ENCODE measurements at regions not wholly inside any gene's neighbourhood (a gene's known extent, or its start where the extent isn't known, plus 50 kb on each side); places are given as distances from the start of the nearest gene placed in this dataset.

DNA sequence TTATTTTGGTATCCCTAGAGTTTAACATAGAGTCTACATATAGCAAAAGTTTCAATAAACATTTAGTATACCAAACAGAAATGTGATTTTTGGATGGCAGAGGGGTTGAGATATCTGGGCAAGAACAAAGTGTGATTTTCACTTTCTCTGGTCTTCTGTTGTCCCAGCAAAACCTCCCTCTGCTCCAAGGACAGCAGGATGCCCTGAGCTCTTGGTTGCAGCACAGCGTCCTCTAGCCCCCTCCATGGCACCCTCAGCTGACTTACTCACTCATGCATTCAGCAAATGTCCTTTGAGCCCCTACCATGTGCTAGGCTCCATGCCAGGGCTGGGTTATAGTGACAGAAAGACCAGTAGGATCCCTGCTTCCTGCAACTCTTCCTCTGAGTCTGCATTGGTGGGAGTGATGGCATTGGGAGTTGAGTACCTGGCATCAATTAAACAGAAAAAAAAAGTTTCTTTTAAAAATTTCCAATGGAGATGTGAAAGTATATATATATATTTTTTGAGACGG, 104.8 kb upstream of the UBL3 start:
- no peak for DNase-seq (ENCODE audit: low spot score)

DNA sequence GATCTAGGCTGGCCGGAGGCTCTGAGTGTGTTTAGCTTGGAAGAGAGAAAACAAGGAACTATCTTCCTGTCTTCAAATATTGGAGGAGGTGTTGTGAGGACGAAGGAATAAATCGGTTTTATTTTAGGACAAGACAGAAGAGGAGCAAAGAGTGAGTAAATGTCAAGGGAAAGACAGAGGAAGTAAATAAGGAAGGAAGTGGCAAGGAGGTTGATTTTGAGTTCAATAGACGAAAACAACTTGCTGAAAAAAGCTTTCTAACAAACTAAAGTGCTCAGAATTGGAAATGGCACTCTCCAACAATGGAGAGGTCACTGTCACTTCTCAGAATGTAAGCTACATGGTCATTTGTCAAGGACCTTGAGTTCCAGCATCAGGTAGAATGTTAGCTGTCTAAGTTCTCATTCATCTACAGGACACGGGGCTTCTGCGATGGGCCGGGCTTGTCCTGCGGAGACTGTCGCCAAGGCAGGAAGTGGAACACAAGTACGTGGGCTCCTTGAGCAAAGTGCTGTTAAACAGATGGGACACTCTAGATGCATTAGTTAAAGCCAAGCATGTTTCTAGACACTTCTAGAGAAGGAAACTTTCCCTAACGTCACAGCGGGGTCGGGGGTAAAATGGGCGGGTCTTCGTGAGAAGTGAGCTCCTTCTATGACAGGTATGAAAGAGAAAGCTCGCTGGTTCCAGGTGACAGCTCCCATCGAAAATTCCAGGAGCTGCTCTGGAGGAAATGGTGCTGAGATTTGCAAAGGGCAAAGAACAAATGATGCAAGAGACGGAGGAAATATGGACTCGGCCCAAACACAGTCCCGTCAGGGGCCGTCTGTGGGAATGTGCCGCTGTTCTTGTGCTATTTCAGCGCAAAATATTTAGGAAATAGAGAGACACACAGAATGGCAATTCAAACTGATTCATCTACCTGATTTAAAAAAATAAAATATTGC, 103.9 kb upstream of the UBL3 start:
- DNase-seq (ENCODE audit: low spot score): no peak

DNA sequence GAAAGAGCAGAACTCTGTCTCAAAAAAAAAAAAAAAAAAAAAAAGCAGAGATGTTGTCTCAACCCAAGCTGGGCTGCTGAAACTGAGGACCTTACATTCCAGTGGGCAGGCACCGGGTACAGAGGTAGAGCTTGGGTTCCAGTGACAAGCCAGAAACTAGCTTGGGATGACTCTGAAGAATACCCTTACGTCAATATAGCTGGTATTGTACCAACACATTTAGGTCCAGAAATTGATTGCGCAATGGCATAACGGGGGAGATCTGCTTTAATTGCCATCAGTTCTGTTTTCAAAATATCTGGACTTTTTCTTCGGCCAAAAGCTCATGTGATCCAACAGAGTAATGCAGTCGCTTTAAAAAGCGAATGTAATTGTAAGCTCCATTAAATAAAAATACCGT, 103.1 kb upstream of the UBL3 start:
- DNase-seq (ENCODE audit: low spot score): no peak

DNA sequence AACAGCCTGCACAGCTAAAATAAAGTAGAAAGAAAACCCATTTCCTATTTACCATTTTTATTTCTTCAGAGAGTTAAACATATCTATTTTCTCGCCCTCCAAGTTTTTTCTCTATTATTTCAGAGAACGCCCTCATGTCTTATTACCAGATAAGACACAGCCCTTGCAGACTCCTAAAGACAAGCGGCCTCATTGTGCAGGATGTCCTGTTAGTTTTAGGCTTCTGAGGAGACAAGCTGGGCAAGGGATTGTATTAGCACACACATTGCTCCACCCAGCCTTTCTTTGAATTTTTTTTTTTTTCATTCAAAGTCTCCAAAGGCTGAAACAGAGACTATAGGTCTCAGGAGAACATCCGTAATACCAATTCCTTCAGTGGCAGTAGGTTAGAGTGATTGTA, 101.8 kb upstream of the UBL3 start:
- DNase-seq (ENCODE audit: low spot score): no peak

DNA sequence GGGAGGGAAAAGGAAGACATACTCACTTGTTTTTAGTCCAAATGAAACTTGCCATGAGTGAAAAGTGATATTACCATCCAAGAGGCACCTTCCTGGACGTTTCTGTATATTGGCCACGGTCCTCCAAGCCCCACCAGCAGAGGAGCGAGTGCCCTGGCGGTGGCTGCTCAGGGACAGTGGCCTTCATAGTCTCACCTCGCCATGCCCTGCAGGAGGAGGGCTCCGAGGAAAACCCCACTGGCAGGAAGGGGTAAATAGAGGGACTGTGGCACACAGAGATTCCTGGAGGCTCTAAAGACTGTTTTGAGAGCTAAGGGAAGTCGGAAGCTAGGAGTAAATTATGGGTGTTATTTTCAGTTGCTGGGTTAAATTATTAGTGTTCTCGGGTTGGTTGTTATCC, 98.4 kb upstream of the UBL3 start:
- DNase-seq (ENCODE audit: low spot score): no peak

DNA sequence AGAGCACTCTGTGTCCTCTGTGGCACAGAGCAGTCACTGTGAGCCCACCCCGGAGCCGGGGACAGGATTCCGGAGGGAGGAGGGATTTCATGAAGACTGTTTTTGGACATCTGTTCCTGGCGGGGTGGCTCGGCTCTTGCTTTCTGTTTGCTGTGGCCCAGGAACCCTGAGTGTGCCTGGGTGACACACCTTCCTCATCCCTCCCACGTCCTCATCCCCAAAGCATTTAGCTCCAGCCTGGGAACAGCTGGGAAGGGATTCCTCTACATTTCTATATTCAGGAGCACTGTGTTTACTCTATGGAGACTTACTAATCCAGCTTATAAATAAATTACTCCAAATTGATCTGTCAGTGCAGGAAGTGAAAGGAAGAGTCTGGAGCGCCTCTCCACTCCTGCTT, 97.8 kb upstream of the UBL3 start:
- no peak for DNase-seq (ENCODE audit: low spot score)

DNA sequence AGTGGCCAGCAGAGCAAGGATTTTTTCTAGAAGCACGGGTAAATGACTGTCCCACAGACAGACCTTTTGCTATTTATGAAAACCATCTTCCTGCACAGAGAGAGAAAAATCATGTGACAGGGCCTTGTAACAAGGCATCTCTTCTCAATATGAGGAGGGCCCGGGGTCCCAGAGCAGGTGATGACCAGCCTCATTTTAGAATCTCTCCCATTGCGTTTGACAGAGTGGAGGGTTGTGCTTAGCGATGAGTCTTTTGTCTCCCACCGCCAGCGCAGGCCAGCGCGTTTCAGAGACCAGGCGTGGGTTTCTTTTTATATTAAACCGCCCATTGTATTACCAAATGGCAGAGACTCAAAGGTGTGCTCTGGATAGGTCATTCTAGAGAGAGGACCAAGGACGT, 97.4 kb upstream of the UBL3 start:
- no peak for DNase-seq (ENCODE audit: low spot score)

DNA sequence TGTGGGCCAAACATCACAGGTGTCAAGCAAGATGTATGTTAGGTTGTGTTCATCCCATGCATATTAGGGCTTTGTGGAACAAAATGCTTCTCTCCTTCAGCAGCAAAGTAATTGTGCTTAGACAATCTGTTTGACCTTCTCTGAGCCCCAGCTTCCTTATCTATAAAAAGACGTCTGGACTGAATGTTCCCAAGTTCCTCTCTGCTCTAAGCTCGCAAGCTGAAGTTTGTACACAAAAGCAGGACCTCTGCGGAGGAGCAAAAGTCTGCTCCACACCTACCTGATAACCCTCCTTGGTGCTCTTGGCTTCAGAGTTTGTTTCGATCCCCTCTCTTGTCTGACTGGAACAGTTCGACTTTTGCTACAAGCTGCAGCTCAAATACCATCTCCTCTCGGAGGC, 95.7 kb upstream of the UBL3 start:
- DNase-seq (ENCODE audit: low spot score): no peak

DNA sequence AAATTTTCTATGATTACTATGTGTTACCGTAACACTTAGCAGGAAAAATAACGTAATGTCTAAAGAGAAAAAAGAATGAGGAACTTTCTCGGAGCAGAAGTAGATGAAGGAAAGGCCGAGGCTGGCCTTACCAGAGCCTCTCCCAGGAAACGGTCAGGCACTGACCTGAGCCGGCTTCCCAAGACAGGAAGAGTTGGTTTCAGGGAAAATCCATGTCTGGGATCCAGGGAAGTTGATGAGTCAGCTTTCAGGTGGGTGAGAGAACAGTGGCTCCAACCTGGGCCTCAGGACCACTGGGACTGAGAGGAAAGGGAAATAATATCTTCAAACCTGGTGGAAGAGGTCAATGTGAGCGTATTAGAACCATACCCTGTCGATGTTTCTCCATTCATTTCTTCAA, 93.3 kb upstream of the UBL3 start:
- no peak for DNase-seq (ENCODE audit: low spot score)

DNA sequence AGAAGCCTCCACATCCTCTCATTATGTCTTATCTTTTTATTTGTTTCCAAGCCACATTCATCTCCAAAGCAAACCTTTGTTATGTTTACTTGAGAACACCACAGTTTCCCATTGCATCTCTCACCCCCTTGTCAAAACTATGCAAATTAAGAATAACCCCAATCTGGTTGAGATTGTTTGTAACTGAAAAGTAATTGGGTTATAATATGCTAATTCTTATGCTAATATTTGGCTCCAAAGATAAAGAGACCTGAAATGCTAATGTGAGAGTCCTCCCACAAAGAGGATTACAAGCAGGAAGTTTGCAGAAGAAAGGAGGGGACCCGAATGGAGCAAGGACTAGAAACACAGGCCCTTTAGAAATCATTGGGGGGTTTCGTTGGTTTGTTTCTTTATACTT, 92.9 kb upstream of the UBL3 start:
- no peak for DNase-seq (ENCODE audit: low spot score)

DNA sequence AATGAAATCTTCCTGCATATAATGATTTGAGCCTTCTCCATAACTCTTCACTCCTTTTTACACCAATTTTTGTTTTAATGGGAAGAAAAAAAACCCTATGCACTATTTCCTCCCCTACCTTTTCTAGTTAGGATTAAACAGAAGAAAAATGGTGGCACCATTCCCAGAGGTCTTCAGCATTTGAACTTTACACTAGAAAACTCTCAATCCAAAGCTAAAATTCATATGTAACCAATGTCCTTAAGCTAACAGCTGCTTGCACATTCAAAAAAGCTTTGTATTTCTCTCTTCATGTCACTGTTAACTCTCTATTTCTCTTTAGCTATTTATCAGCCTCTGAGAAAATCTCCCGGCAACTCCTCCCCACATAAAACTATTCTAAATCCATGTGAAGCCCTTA, 90.3 kb upstream of the UBL3 start:
- no peak for DNase-seq (ENCODE audit: low spot score)

DNA sequence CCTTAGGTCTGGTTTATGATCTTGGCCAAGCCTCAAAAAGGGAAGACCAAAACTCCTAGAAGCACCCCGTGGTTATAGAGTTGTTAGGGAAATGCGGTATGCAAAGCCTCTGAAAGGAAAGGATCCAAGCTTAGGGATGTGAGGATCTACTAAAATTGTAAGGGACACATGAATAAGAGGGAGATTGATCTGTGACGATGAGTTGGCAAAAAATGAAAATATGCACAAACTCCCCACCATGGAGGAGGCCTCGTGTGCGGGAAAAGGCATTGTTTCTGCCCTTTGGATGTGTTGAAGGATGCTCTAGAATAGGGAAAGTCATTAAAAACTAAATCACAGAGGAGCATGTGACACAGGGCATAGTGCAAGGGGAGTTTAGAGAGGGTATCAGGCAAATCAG, 88.7 kb upstream of the UBL3 start:
- DNase-seq (ENCODE audit: low spot score): no peak

DNA sequence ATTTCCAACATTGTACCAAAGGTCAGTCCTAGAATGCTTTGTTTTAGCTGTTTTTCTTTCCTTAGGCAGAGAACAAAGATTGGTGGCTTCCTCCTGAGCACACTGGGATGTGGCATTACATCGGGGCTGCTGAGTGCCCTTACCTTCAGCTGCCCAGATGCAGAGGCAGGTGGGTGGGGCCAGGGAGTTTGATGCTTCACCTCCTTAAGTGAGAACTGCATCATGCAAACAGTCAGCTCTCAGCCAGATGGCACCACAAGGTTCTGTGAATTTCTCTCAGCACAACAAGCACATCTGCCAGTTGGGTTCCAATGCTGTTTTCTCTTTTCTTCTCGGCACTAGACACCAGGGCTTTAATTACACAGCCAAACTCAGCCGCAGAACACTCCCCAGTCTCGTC, 87.4 kb upstream of the UBL3 start:
- no peak for DNase-seq (ENCODE audit: low spot score)

DNA sequence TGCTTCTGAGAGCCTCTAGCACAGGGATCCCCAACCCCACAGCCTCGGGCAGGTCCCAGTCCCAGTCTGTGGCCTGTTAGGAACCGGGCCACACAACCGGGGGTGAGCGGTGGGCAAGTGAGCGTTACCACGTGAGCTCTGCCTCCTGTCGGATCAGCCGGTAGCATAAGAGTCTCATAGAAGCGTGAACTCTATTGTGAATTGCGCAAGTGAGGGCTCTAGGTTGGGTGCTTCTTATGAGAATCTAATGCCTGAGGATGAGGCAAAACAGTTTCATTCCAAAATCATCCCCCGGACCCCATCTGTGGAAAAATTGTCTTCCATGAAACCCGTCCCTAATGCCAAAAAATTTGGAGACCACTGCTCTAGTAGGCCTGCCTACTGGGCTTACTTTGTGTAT, 87.0 kb upstream of the UBL3 start:
- DNase-seq (ENCODE audit: low spot score): no peak

DNA sequence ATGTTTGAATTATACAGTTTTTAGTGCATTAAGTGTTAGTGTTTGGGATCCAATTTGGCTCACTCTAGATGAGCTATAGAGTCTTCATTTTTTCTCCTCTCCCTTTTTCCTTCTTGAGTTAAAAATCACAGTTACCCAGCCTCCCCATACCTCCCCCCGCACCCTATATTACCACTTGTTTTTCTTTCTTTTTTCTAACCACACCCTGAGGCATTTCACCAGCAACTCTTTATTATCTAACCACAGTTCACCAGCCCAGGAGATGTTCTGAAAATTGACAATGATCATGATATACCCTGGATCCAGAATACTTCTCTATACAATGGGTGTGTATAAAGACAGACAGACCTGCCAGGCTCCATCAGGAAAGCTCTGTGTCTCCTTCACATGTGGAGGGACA, 86.5 kb upstream of the UBL3 start:
- no peak for DNase-seq (ENCODE audit: low spot score)

DNA sequence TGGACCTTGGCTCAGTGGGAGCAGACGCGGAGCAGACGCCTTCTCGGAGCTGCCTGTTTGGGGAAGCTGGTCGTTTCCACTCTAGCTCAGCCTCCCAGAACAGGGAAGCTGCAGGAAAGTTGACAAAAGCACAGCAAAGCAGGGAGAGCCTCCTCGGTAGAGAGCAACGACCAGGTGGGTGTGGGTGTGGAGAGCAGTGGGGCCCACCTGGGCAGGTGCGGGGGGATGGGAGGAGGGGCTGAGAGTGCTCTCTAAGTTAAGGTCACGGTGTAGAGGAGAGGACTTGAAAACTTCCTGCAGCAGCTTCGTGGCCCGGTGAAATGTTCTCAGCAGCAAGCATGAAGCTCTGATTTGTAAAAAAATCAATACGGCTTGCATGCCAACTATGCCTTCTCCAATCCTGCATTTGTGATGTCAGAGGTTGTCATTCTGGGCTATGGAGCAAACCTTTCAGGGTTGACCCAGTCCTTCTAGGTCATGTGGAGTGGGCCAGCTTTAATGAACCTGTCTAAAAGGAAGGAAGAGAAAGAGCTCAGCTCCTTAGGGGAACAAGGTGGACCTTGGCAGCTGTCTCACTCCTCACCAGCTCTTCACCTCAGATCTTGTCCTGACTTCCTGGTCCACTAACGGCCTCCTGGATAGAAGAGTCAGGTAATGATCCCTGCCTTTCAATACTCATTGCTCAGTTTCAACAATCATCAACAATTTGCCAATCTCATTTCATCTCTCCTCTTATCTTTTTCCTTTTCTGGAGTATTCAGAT, 85.8 kb upstream of the UBL3 start:
- DNase-seq (ENCODE audit: low spot score): no peak

DNA sequence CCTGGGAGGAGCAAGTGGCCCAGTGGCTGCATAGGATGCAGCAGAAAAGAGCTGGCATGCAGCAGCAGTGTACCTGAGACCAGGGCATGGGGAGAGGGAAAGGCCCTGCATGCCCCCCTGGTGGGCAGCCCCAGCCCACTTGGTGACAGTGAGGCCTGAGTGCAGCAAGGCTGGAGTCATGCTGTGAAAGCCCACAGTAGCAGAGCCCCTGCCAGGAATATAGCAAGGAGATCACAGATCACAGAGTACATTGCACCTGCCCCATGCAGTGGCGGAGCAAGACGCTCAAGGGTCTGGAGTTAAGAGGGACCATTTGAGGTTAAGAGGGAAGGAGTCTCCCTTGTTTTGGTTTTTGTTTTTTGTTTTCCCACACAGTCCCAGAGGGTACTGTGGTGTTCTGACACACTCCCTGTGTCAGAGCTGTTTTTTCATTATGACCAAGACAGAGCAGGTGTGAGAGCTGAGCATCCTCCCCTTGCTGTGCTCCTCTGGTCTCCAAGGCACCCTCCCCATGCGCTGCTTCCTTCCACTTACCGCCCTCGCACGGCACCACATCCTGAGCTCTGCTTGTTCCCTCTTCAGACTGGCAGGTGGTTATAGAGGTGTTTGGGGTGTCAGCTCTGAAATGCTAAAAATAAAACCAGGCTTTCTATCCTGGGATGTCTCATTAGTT, 85.0 kb upstream of the UBL3 start:
- no peak for DNase-seq (ENCODE audit: low spot score)

DNA sequence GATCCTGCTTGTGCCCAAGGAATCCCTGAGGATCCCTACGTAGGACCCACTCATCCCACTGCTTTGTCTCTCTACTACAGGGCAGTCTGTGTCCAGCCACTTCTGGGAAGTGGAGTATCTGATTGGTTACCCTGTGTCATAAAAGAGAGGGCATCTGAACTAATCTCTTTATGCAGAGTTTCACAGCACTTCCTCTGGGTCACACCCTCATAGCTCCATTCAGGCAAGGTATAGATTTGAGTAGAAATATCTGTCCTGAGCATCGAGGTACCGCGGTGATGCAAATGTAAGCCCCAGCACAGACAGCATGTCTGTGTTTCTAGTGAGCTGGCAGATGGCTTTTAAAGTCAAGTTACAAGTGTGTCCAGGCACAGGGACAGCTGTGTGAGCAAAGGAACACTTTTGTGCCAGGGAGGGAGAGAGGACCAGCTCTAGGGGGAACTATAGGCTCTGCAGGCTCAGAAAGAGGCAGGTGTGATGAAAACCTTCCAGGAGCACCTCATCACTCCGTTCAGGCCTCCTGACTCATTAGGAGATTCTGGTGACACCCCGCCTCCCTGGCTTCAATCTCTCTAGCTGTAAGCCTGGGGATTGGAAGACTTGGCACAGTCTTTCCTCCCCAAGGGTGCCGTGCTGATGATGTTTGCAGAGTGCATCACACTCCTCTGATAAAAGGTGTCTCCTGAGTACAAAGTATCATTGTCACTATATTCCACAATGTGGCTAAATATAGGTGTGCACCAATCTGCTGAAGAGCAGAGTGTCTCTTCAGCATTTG, 84.3 kb upstream of the UBL3 start:
- DNase-seq (ENCODE audit: low spot score): no peak

DNA sequence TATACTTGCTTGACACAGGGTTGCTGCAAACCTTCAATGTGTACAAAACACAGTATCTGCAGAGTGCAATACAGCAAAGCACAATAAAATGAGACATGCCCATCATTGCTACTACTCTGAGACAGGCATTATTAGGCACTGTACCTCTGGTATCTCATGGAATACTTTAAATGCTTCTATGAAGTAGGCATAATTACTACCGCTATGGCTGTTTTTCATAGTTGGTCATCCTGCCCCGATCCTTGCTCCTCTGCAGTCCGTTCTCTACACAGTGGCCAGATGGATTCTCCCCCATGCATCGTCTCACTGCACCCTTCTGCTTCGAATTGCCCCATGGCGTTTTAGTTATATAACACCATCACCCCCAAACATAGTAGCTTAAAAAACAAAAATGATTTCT, 83.0 kb upstream of the UBL3 start:
- no peak for DNase-seq (ENCODE audit: low spot score)

DNA sequence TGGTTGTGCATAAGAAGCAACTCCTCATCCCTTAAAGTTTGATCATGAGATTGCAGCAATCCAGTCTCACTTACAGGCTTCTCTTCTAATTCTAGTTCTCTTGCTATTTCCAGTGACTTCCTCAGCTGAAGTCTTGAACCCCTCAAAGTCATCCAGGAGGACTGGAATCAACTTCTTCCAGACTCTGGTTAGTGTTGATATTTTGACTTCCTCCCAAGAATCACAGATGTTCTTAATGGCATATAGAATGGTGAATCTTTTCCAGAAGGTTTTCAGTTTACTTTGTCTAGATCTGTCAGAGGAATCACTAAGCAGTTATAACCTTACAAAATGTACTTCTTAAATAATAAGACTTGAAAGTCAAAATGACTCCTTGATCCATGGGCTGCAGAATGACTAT, 81.3 kb upstream of the UBL3 start:
- DNase-seq (ENCODE audit: low spot score): no peak

DNA sequence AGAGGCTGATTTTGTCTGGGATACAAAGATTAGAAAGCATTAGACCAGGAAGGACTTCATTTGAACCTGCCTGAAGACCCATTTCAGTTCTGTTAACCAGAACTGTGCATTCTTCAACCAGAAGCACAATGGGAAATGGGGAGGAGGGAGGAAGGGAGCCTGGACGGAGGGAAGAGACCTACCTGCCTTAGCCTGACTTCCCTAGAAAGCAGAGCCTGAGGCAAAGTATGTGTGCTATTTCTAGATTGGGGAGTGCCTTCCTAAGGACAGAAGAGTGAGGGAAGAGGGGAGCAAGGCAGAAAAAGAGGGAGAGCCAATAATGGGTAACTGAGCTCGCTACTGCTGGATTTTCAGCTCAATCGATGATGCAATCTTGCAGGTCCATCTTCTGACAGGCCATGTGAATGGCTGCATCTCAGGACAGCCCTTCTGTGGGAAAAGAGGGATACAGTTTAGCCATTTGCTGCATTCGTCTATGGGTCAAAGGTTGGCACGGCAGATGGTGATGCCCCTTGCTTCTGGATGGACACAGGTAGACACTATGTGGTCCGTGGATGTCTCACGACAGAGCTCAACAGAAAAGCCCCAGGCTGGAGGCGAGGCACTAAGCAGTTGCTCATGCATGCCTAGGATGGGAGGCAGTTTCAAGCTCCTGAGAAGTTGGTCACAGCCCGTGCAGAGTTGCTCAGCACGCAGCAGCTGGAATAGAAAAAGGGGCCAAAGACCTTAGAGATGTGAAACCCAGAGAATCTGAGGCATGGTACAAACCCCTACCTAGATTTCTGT, 78.8 kb upstream of the UBL3 start:
- DNase-seq (ENCODE audit: low spot score): no peak
